PC-3 (cell line): ENCODE measurements at regions not wholly inside any gene's neighbourhood (a gene's known extent, or its start where the extent isn't known, plus 50 kb on each side); places are given as distances from the start of the nearest gene placed in this dataset.

Experiments used
- CTCF ChIP-seq: fragments of 300-600 bp; sonication (generic); conservative IDR thresholded peaks from 2 replicates; pipeline ENCODE4 v1.5.1; 2017; ENCODE audit warnings: antibody characterized with exemption, low read depth, mild to moderate bottlenecking, low read length
- EZH2 ChIP-seq: fragments of 300-600 bp; sonication (generic); IDR thresholded peaks from one replicate; pipeline ENCODE4 v1.6.1; 2017; ENCODE audit warnings: antibody characterized with exemption, mild to moderate bottlenecking, low read length; ENCODE audit not compliant: unreplicated experiment

- no peak for TF ChIP-seq CTCF
- TF ChIP-seq EZH2: no peak
Observed at GRCh38 chr10:69703766-69704630, 74.0 kb downstream of the FAM241B start.
